GM18508 (cell line): ENCODE measurements at regions not wholly inside any gene's neighbourhood (a gene's known extent, or its start where the extent isn't known, plus 50 kb on each side); places are given as distances from the start of the nearest gene placed in this dataset.
"Not testable (repeated sequence)": the region's sequence is repeated elsewhere in the genome, so short reads cannot be mapped to it uniquely, and the experiment has no call there.

Source experiments
- ATAC-seq: cut with Tn5 transposase; IDR thresholded peaks from one replicate; pipeline ENCODE4 v1.9.1; 2021; ENCODE audit warnings: moderate number of reproducible peaks; ENCODE audit not compliant: insufficient read depth, unreplicated experiment

- ATAC-seq = no peak
These were observed 70.0 kb upstream of the FAM20A start for GRCh38 chr17:68670967-68671693.

GRCh38 chr17:68666438-68666837, 65.3 kb upstream of the FAM20A start:
- ATAC-seq = not testable (repeated sequence)

- no peak for ATAC-seq
These were observed 64.2 kb upstream of the FAM20A start for GRCh38 chr17:68665373-68665772.

- ATAC-seq = no peak
These were observed 61.3 kb upstream of the FAM20A start for GRCh38 chr17:68662479-68662878.

GRCh38 chr17:68662037-68662432, 60.9 kb upstream of the FAM20A start:
- ATAC-seq = no peak

- ATAC-seq = no peak
These were observed 60.3 kb upstream of the FAM20A start for GRCh38 chr17:68661265-68662036.

- ATAC-seq = no peak
These were observed 59.1 kb upstream of the FAM20A start for GRCh38 chr17:68660302-68660701.

- no peak for ATAC-seq
These were observed 58.0 kb upstream of the FAM20A start for GRCh38 chr17:68658999-68659780.

- ATAC-seq = no peak
These were observed 56.4 kb upstream of the FAM20A start for GRCh38 chr17:68657576-68657975.

GRCh38 chr17:68657166-68657565, 56.0 kb upstream of the FAM20A start:
- no peak for ATAC-seq

- no peak for ATAC-seq
These were observed 55.5 kb upstream of the FAM20A start for GRCh38 chr17:68656666-68657065.
